GM12892 (cell line): ENCODE measurements at regions not wholly inside any gene's neighbourhood (a gene's known extent, or its start where the extent isn't known, plus 50 kb on each side); places are given as distances from the start of the nearest gene placed in this dataset.

ENCODE experiments used
- POLR2A ChIP-seq: IDR thresholded peaks from 2 replicates; pipeline ENCODE4 v1.6.1; 2011; ENCODE audit warnings: low read depth, low read length, control low read depth
- POLR2AphosphoS5 ChIP-seq: IDR thresholded peaks from 2 replicates; pipeline ENCODE4 v1.6.1; 2011; ENCODE audit warnings: low read depth, low read length, control low read depth
- TAF1 ChIP-seq: IDR thresholded peaks from 2 replicates; pipeline ENCODE4 v1.6.1; 2011; ENCODE audit warnings: low read depth, mild to moderate bottlenecking, control low read depth, low read length, borderline replicate concordance

GRCh38 chr2:105631922-105632321 is 112.8 kb upstream of the NCK2 start:
- TF ChIP-seq POLR2A = no peak
- TF ChIP-seq POLR2AphosphoS5 = no peak
- TF ChIP-seq TAF1 = no peak
